ENCODE measurements at regions not wholly inside any gene's neighbourhood (a gene's known extent, or its start where the extent isn't known, plus 50 kb on each side); places are given as distances from the start of the nearest gene placed in this dataset.

DNA sequence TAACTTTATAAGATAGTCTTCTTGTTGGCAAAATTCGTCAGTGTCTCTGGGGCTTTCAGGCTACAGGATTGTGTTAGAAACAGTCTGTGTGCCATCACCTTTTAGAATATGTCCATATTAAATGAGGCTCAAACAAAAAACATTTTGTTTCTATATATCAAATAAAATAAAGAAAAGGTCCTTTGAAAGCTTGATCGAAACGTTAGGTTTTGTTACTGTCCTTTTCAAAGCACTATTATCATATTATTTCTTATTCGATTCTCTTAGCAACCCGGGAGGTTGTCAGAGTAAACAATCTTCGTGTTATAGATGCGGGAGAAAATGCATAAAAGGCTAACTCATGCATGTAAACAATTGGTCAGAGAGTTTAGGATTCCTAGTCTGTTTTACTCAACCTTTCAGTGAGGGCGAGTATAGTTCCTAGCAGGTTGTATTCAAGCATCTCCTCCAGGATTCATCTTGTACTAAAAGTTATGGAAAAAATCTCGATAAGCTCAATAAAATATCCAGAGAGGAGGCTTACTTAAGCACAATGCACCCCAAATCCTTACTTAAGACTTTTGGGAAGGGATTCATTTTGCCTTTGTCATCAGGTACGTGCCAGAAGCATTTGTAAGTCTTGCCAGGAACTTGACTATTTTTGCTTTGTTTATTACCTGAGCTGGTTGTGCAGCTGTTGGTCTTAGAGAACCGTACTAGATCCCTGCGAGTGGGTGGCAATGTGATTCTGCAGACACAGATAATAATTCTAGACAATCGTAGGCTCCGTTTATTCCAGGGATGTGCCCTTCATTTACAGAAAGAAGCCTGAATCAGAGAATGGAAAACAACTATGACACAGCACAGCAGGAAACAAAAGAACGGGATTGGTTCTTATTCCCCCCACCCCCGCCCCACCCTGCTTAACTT is 159.6 kb upstream of the ZNF217 start:
- Histone ChIP-seq H3K27me3 (no peaks in the 10 kb centered on the region), H3K27ac (no peak overlapping the region), H3K4me3 (peak overlapping the region; percentile 10), H3F3A (ENCODE audit: low read depth) (peaks cover 18% of the 10 kb centered on the region), H2AFZ (replicated peaks) (peak overlapping the region; percentile 26), H3K36me3 (no peaks in the 10 kb centered on the region), H3K4me1 (peaks cover 40% of the 10 kb centered on the region), H3K79me2 (ENCODE audit: low read depth) (no peaks in the 10 kb centered on the region), H3K9ac (no peak overlapping the region), H3K4me2 (peak overlapping the region; percentile 71), H4K20me1 (ENCODE audit: low read depth) (no peaks in the 10 kb centered on the region), H3K9me3 (ENCODE audit: low read depth) (no peaks in the 10 kb centered on the region)
- no peak for TF ChIP-seq EZH2phosphoT487 (IDR thresholded peaks at IDR 0.05)
- TF ChIP-seq, protein P1, sequence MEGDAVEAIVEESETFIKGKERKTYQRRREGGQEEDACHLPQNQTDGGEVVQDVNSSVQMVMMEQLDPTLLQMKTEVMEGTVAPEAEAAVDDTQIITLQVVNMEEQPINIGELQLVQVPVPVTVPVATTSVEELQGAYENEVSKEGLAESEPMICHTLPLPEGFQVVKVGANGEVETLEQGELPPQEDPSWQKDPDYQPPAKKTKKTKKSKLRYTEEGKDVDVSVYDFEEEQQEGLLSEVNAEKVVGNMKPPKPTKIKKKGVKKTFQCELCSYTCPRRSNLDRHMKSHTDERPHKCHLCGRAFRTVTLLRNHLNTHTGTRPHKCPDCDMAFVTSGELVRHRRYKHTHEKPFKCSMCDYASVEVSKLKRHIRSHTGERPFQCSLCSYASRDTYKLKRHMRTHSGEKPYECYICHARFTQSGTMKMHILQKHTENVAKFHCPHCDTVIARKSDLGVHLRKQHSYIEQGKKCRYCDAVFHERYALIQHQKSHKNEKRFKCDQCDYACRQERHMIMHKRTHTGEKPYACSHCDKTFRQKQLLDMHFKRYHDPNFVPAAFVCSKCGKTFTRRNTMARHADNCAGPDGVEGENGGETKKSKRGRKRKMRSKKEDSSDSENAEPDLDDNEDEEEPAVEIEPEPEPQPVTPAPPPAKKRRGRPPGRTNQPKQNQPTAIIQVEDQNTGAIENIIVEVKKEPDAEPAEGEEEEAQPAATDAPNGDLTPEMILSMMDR (IDR thresholded peaks at IDR 0.05): no peak
- TF ChIP-seq EZH2 (IDR thresholded peaks at IDR 0.05): no peak
- Mint-ChIP-seq H3K4me3 (no peak overlapping the region), H3K9me3 (no peaks in the 10 kb centered on the region), H3K4me1 (peaks cover 66% of the 10 kb centered on the region), H3K36me3 (no peaks in the 10 kb centered on the region), H3K27ac (peak overlapping the region; percentile 78), H3K27me3 (ENCODE audit: insufficient read depth, low read depth) (peaks cover 5% of the 10 kb centered on the region)
- DNase-seq (ENCODE audit: low spot score): no peak

DNA sequence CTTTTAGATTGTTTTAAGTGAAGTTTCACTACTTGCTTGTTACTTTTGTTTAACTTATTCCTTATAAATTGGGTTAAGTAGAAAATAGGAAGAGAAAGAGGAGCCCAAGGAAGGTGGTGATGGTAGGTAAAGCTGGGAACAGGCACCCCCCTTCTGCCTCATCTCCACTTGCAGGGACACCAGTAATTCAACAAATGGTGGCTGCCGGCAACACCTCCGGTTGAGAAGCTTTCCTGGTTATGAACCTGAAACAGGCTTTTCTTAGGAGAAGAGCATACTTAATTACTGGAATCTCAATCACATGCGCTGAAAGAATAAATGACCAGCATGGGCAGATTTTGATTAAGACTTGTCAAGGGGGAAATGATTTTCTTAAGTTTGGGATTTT is 158.9 kb upstream of the ZNF217 start:
- no peak overlapping the region for H3K4me3 ChIP-seq
- no peaks in the 10 kb centered on the region for H3K36me3 ChIP-seq
- Mint-ChIP-seq H3K4me1 (peaks cover 62% of the 10 kb centered on the region), H3K27ac (peak overlapping the region; percentile 78), H3K4me3 (peak overlapping the region; percentile 42), H3K36me3 (no peaks in the 10 kb centered on the region), H3K9me3 (no peaks in the 10 kb centered on the region), H3K27me3 (ENCODE audit: insufficient read depth, low read depth) (peaks cover 5% of the 10 kb centered on the region)
- peak overlapping the region; percentile 71 for H3K4me2 ChIP-seq
- peak overlapping the region; percentile 10 for H2AFZ ChIP-seq (replicated peaks)
- H3K4me1 ChIP-seq: peaks cover 40% of the 10 kb centered on the region
- no peak overlapping the region for H3K9ac ChIP-seq
- H3K9me3 ChIP-seq (ENCODE audit: low read depth): no peaks in the 10 kb centered on the region
- H4K20me1 ChIP-seq (ENCODE audit: low read depth): no peaks in the 10 kb centered on the region
- no peak for DNase-seq (ENCODE audit: low spot score)
- no peaks in the 10 kb centered on the region for H3K79me2 ChIP-seq (ENCODE audit: low read depth)
- H3K27ac ChIP-seq: no peak overlapping the region
- H3F3A ChIP-seq (ENCODE audit: low read depth): peaks cover 18% of the 10 kb centered on the region
- TF ChIP-seq EZH2phosphoT487 (IDR thresholded peaks at IDR 0.05) (no peak), EZH2 (IDR thresholded peaks at IDR 0.05) (no peak)
- TF ChIP-seq, protein P1 (IDR thresholded peaks at IDR 0.05): no peak
- H3K27me3 ChIP-seq: no peaks in the 10 kb centered on the region

DNA sequence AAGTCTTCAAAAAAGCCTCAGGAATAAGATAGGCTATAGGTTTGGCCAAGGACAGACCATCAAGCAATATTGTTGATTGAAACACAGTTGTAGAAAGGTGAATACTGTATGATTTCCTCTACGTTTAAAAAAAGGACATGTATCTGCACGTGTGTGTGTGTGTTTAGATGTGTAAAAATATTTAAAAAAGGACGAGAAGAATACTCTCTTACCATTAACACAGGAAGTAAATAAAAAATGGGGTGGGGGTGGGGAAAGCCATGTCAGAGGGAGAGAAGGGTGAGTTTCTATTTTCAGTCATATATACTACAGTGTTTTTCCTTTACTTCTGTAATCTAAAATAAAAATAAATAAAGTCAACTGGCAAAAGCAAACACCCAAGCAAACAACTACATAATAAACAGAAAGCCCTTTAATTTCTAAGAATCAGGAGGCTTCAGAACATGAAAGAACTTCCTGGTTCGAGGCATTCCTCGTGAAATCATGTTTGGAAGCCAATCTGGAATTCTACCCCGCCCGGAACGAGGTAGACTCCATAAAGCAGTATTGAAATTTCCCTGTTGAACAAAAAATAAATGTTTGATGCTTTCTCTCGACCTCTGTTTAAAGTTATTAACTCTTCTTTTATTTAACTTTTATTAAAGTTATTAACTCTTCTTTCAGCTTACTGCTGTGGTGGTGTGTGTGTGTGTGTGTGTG is 158.1 kb upstream of the ZNF217 start:
- H3F3A ChIP-seq (ENCODE audit: low read depth): peaks cover 18% of the 10 kb centered on the region
- H3K9ac ChIP-seq: no peak overlapping the region
- Mint-ChIP-seq H3K27me3 (ENCODE audit: insufficient read depth, low read depth) (peaks cover 5% of the 10 kb centered on the region), H3K36me3 (no peaks in the 10 kb centered on the region), H3K4me1 (peaks cover 59% of the 10 kb centered on the region), H3K27ac (peak overlapping the region; percentile 95), H3K4me3 (no peak overlapping the region), H3K9me3 (no peaks in the 10 kb centered on the region)
- H3K4me1 ChIP-seq: peaks cover 40% of the 10 kb centered on the region
- H3K9me3 ChIP-seq (ENCODE audit: low read depth): no peaks in the 10 kb centered on the region
- no peak overlapping the region for H3K4me3 ChIP-seq
- TF ChIP-seq EZH2phosphoT487 (IDR thresholded peaks at IDR 0.05): no peak
- no peak for TF ChIP-seq EZH2 (IDR thresholded peaks at IDR 0.05)
- TF ChIP-seq, protein P1 (IDR thresholded peaks at IDR 0.05): no peak
- H4K20me1 ChIP-seq (ENCODE audit: low read depth): no peaks in the 10 kb centered on the region
- no peaks in the 10 kb centered on the region for H3K79me2 ChIP-seq (ENCODE audit: low read depth)
- no peaks in the 10 kb centered on the region for H3K27me3 ChIP-seq
- no peak overlapping the region for H3K4me2 ChIP-seq
- peak overlapping the region; percentile 30 for H3K27ac ChIP-seq
- no peaks in the 10 kb centered on the region for H3K36me3 ChIP-seq
- no peak for DNase-seq (ENCODE audit: low spot score)
- H2AFZ ChIP-seq (replicated peaks): peak overlapping the region; percentile 92

Data from neural progenitor cell (in vitro differentiated cells).